Skeletal muscle satellite cell (primary cell): ENCODE measurements at regions not wholly inside any gene's neighbourhood (a gene's known extent, or its start where the extent isn't known, plus 50 kb on each side); places are given as distances from the start of the nearest gene placed in this dataset.

Experiments used
- H3K27me3 ChIP-seq: 2 replicates; pipeline ENCODE4 v1.7.0; 2013; ENCODE audit warnings: low read length; ENCODE audit not compliant: control insufficient read depth, insufficient read depth
- H3K36me3 ChIP-seq: 2 replicates; pipeline ENCODE4 v1.7.0; 2013; ENCODE audit warnings: mild to moderate bottlenecking, control low read depth, low read length; ENCODE audit not compliant: insufficient read depth
- H3K4me1 ChIP-seq: 2 replicates; pipeline ENCODE4 v1.7.0; 2013; ENCODE audit warnings: low read length; ENCODE audit not compliant: control insufficient read depth, insufficient read depth
- H3K4me2 ChIP-seq: 2 replicates; pipeline ENCODE4 v1.7.0; 2013; ENCODE audit warnings: mild to moderate bottlenecking, low read length
- H3K4me3 ChIP-seq: 2 replicates; pipeline ENCODE4 v1.7.0; 2013; ENCODE audit warnings: low read length
- H3K9ac ChIP-seq: 2 replicates; pipeline ENCODE4 v1.7.0; 2013; ENCODE audit warnings: mild to moderate bottlenecking, low read depth, low read length, moderate library complexity
- H3K9me3 ChIP-seq: replicated peaks from 2 replicates; pipeline ENCODE4 v1.7.0; 2013; ENCODE audit warnings: mild to moderate bottlenecking, control low read depth, low read length

- H3K9me3 ChIP-seq = no peaks in the 10 kb centered on the region
- no peaks in the 10 kb centered on the region for H3K36me3 ChIP-seq
- H3K4me2 ChIP-seq = no peak overlapping the region
- no peaks in the 10 kb centered on the region for H3K4me1 ChIP-seq
- H3K9ac ChIP-seq = no peak overlapping the region
- peaks cover 13% of the 10 kb centered on the region for H3K27me3 ChIP-seq
- no peak overlapping the region for H3K4me3 ChIP-seq
Observed at GRCh38 chr11:29438815-29439214, 578.0 kb downstream of the KCNA4 start.

- Histone ChIP-seq H3K27me3 (peaks cover 17% of the 10 kb centered on the region), H3K9ac (no peak overlapping the region), H3K9me3 (no peaks in the 10 kb centered on the region), H3K4me1 (no peaks in the 10 kb centered on the region), H3K36me3 (no peaks in the 10 kb centered on the region), H3K4me2 (no peak overlapping the region), H3K4me3 (no peak overlapping the region)
Observed at GRCh38 chr11:29435421-29435820, 581.4 kb downstream of the KCNA4 start.

- no peaks in the 10 kb centered on the region for H3K9me3 ChIP-seq
- no peaks in the 10 kb centered on the region for H3K36me3 ChIP-seq
- no peak overlapping the region for H3K4me3 ChIP-seq
- no peak overlapping the region for H3K4me2 ChIP-seq
- H3K4me1 ChIP-seq = no peaks in the 10 kb centered on the region
- H3K27me3 ChIP-seq = peaks cover 17% of the 10 kb centered on the region
- H3K9ac ChIP-seq = no peak overlapping the region
Observed at GRCh38 chr11:29432719-29433325, 584.0 kb downstream of the KCNA4 start.

- H3K4me1 ChIP-seq = no peaks in the 10 kb centered on the region
- H3K27me3 ChIP-seq = peaks cover 5% of the 10 kb centered on the region
- H3K9ac ChIP-seq = no peak overlapping the region
- H3K9me3 ChIP-seq = no peaks in the 10 kb centered on the region
- no peak overlapping the region for H3K4me2 ChIP-seq
- H3K36me3 ChIP-seq = no peaks in the 10 kb centered on the region
- H3K4me3 ChIP-seq = no peak overlapping the region
Observed at GRCh38 chr11:29405305-29405704, 611.5 kb downstream of the KCNA4 start.

GRCh38 chr11:29395555-29396072 lies 621.2 kb downstream of the KCNA4 start:
- no peaks in the 10 kb centered on the region for H3K9me3 ChIP-seq

GRCh38 chr11:29389793-29390192 lies 627.0 kb downstream of the KCNA4 start:
- Histone ChIP-seq H3K4me1 (no peaks in the 10 kb centered on the region), H3K4me3 (no peak overlapping the region), H3K27me3 (peaks cover 8% of the 10 kb centered on the region), H3K9ac (no peak overlapping the region), H3K36me3 (no peaks in the 10 kb centered on the region), H3K9me3 (no peaks in the 10 kb centered on the region), H3K4me2 (no peak overlapping the region)

More at GRCh38 chr11:29395555-29396072, 621.2 kb downstream of the KCNA4 start:
- H3K27me3 ChIP-seq = no peaks in the 10 kb centered on the region
- no peak overlapping the region for H3K9ac ChIP-seq
- H3K4me1 ChIP-seq = no peaks in the 10 kb centered on the region
- no peaks in the 10 kb centered on the region for H3K36me3 ChIP-seq
- H3K4me3 ChIP-seq = no peak overlapping the region
- no peak overlapping the region for H3K4me2 ChIP-seq

GRCh38 chr11:29373725-29374124 lies 643.1 kb downstream of the KCNA4 start:
- Histone ChIP-seq H3K4me1 (no peaks in the 10 kb centered on the region), H3K36me3 (no peaks in the 10 kb centered on the region), H3K4me2 (no peak overlapping the region), H3K9me3 (no peaks in the 10 kb centered on the region), H3K9ac (no peak overlapping the region), H3K4me3 (no peak overlapping the region), H3K27me3 (no peaks in the 10 kb centered on the region)

GRCh38 chr11:29368126-29368525 lies 648.7 kb downstream of the KCNA4 start:
- Histone ChIP-seq H3K4me2 (no peak overlapping the region), H3K36me3 (no peaks in the 10 kb centered on the region), H3K9ac (no peak overlapping the region), H3K4me3 (no peak overlapping the region), H3K9me3 (no peaks in the 10 kb centered on the region), H3K4me1 (no peaks in the 10 kb centered on the region), H3K27me3 (peaks cover 18% of the 10 kb centered on the region)

GRCh38 chr11:29364006-29364405 lies 652.8 kb downstream of the KCNA4 start:
- Histone ChIP-seq H3K36me3 (no peaks in the 10 kb centered on the region), H3K9ac (no peak overlapping the region), H3K4me1 (no peaks in the 10 kb centered on the region), H3K9me3 (no peaks in the 10 kb centered on the region), H3K27me3 (peaks cover 23% of the 10 kb centered on the region), H3K4me3 (no peak overlapping the region), H3K4me2 (no peak overlapping the region)

- Histone ChIP-seq H3K4me1 (no peaks in the 10 kb centered on the region), H3K36me3 (no peaks in the 10 kb centered on the region), H3K4me2 (no peak overlapping the region), H3K9me3 (no peaks in the 10 kb centered on the region), H3K9ac (no peak overlapping the region), H3K4me3 (no peak overlapping the region), H3K27me3 (peaks cover 17% of the 10 kb centered on the region)
Observed at GRCh38 chr11:29361369-29361768, 655.5 kb downstream of the KCNA4 start.

- H3K4me3 ChIP-seq = no peak overlapping the region
- no peak overlapping the region for H3K4me2 ChIP-seq
- H3K9ac ChIP-seq = no peak overlapping the region
- H3K9me3 ChIP-seq = no peaks in the 10 kb centered on the region
- H3K27me3 ChIP-seq = peaks cover 31% of the 10 kb centered on the region
- H3K4me1 ChIP-seq = no peaks in the 10 kb centered on the region
- H3K36me3 ChIP-seq = no peaks in the 10 kb centered on the region
Observed at GRCh38 chr11:29353833-29354232, 663.0 kb downstream of the KCNA4 start.

GRCh38 chr11:29352273-29352795 lies 664.5 kb downstream of the KCNA4 start:
- no peaks in the 10 kb centered on the region for H3K4me1 ChIP-seq
- H3K36me3 ChIP-seq = no peaks in the 10 kb centered on the region
- H3K9ac ChIP-seq = no peak overlapping the region
- no peak overlapping the region for H3K4me3 ChIP-seq
- no peaks in the 10 kb centered on the region for H3K9me3 ChIP-seq
- no peak overlapping the region for H3K4me2 ChIP-seq
- peaks cover 36% of the 10 kb centered on the region for H3K27me3 ChIP-seq
